ENCODE measurements at regions not wholly inside any gene's neighbourhood (a gene's known extent, or its start where the extent isn't known, plus 50 kb on each side); places are given as distances from the start of the nearest gene placed in this dataset.

- BruUV-seq (replicated peaks), result no TSS peak
Observed at GRCh38 chr9:27665136-27665535, 91.9 kb upstream of the C9orf72 start.

More at GRCh38 chr9:27665136-27665535, 91.9 kb upstream of the C9orf72 start:
- Histone ChIP-seq H3K9me1 (replicated peaks; ENCODE audit: control insufficient read depth, extremely low read depth, insufficient read depth, low read length) (no peaks in the 10 kb centered on the region), H3K36me3 (ENCODE audit: control insufficient read depth in 2 of 2, extremely low read depth in 1 of 2, insufficient read depth in 2 of 2, low read length in 2 of 2) (no peaks in the 10 kb centered on the region), H3K4me2 (ENCODE audit: insufficient read depth, low read length) (no peak overlapping the region), H3K9me3 (replicated peaks; ENCODE audit: control insufficient read depth, insufficient read depth, low read length) (no peaks in the 10 kb centered on the region), H3K27me3 (ENCODE audit: control insufficient read depth in 2 of 2, insufficient read depth in 2 of 2, low read length in 2 of 2) (no peaks in the 10 kb centered on the region), H3K4me3 (replicated peaks in 1 of 3; ENCODE audit: insufficient read depth in 1 of 3, low read depth in 1 of 3, low read length in 3 of 3) (no peak overlapping the region), H3K4me1 (ENCODE audit: control insufficient read depth, extremely low read depth, insufficient read depth, low read length) (no peaks in the 10 kb centered on the region), H3K79me2 (ENCODE audit: control insufficient read depth, insufficient read depth, low read length) (no peaks in the 10 kb centered on the region), H2AFZ (ENCODE audit: low read depth, low read length) (no peak overlapping the region), H4K20me1 (replicated peaks; ENCODE audit: control insufficient read depth, extremely low read depth, insufficient read depth, low read length) (no peaks in the 10 kb centered on the region), H3K27ac (ENCODE audit: insufficient read depth, low read depth, low read length) (no peak overlapping the region), H3K9ac (replicated peaks; ENCODE audit: extremely low read depth, insufficient read depth, low read length) (no peak overlapping the region)
- DNase-seq (ENCODE audit: low read depth, low spot score), result no peak
- TF ChIP-seq POLR2A (IDR thresholded peaks at IDR 0.05; ENCODE audit: low read depth, low read length) (no peak), GATA2 (IDR thresholded peaks at IDR 0.05; ENCODE audit: insufficient read depth, insufficient read length, low read depth, low read length) (no peak), MAX (IDR thresholded peaks at IDR 0.05; ENCODE audit: insufficient read depth, insufficient read length) (no peak), MYC (IDR thresholded peaks at IDR 0.05; ENCODE audit: low read depth, low read length) (no peak), FOS (IDR thresholded peaks at IDR 0.05; ENCODE audit: borderline replicate concordance, insufficient read depth, low read length) (no peak), JUN (IDR thresholded peaks at IDR 0.05; ENCODE audit: borderline replicate concordance, insufficient read depth, insufficient read length, low read depth) (no peak), EZH2 (IDR thresholded peaks at IDR 0.05; ENCODE audit: borderline replicate concordance, low read depth, low read length, severe bottlenecking) (no peak), CTCF (IDR thresholded peaks at IDR 0.05; ENCODE audit: extremely low read depth in 1 of 2, insufficient read depth in 1 of 2, low read depth in 1 of 2, low read length in 2 of 2) (no peak), POLR2AphosphoS5 (IDR thresholded peaks at IDR 0.05; ENCODE audit: insufficient read depth, low read depth, low read length) (no peak)
- dilution Hi-C loops (cut with MboI; ENCODE audit: extremely low pct_ligation_motif_present, low sequenced_read_pairs) (no loop called here), intact Hi-C loops (cut with micrococcal nuclease) (no loop called here)
- POLR2A ChIA-PET, result no interaction called here
- CTCF ChIA-PET, result no interaction called here
- no peak for FAIRE-seq
